ENCODE measurements at regions not wholly inside any gene's neighbourhood (a gene's known extent, or its start where the extent isn't known, plus 50 kb on each side); places are given as distances from the start of the nearest gene placed in this dataset.

GRCh38 chr2:18677280-18677679 is 87.9 kb upstream of the NT5C1B start:
- no peak for TF ChIP-seq EP300 (IDR thresholded peaks at IDR 0.05)
- TF ChIP-seq POLR2A (IDR thresholded peaks at IDR 0.05) = no peak
- TF ChIP-seq CTCF (IDR thresholded peaks at IDR 0.05) = no peak
